HCT116 (cell line): ENCODE measurements at regions not wholly inside any gene's neighbourhood (a gene's known extent, or its start where the extent isn't known, plus 50 kb on each side); places are given as distances from the start of the nearest gene placed in this dataset.
"Not testable (repeated sequence)": the region's sequence is repeated elsewhere in the genome, so short reads cannot be mapped to it uniquely, and the experiment has no call there.

ENCODE experiments used
- ATAC-seq: fragments of 200-7000 bp; cut with Tn5 transposase; 2 replicates; pipeline ENCODE4 v1.9.1; 2020; ENCODE audit warnings: mild to moderate bottlenecking, moderate library complexity
- BruUV-seq: library from RNA; stranded (reverse); fragments of 400-500 nt; replicated peaks from 2 replicates; lab custom pipeline; 2021; lab: Mats Ljungman, UMichigan
- CTCF ChIA-PET: fragments of 300-600 bp; sonication (Branson Sonifier 250); formaldehyde crosslinking; loops from one replicate; lab custom pipeline; 2021; ENCODE audit warnings: antibody characterized with exemption; lab: Charles Lee
- POLR2A ChIA-PET: fragments of 300-600, 350-600 bp; sonication (Branson Sonifier 250); formaldehyde crosslinking; loops from one replicate; lab custom pipeline; 2021; ENCODE audit warnings: antibody characterized with exemption; lab: Charles Lee
- RAD21 ChIA-PET, 2 experiments: fragments of 300-600 bp; sonication (Branson Sonifier 250); formaldehyde crosslinking; loops; one replicate each; lab custom pipeline; 2023; ENCODE audit warnings: low total read pairs in 2 of 2; ENCODE audit not compliant: uncharacterized antibody in 2 of 2, unreplicated experiment in 2 of 2, low non-redundant PET in 1 of 2; lab: Charles Lee
- DNase-seq: peaks from one replicate; pipeline ENCODE4 v3.0.0-alpha.2; 2010; ENCODE audit warnings: low read depth, low spot score
- H2AFZ ChIP-seq: fragments of 200-600 bp; shearing (Covaris generic), sonication (generic); 2 replicates; pipeline ENCODE4 v1.6.1; 2017; ENCODE audit warnings: low read depth, mixed run types, mixed read lengths, antibody characterized with exemption, low read length; ENCODE audit not compliant: poor library complexity, severe bottlenecking
- H3K27ac ChIP-seq: 2 replicates; pipeline ENCODE4 v1.5.1; 2012; ENCODE audit warnings: low read depth, low read length
- H3K27me3 ChIP-seq: fragments of 200-600 bp; sonication (generic); 2 replicates; pipeline ENCODE4 v1.6.1; 2016; ENCODE audit warnings: mixed run types, low read length, mixed read lengths; ENCODE audit not compliant: insufficient read depth
- H3K36me3 ChIP-seq, 2 experiments: fragments of 200-500 bp in 1 of 2; fragments of 200-600 bp in 1 of 2; sonication (Bioruptor generic) in 1 of 2; sonication (generic) in 1 of 2; 2 replicates each; pipeline versions ENCODE4 v1.5.1 to v1.6.1; 2014 to 2016; ENCODE audit warnings: low read length in 2 of 2, inconsistent platforms in 1 of 2, mixed read lengths in 1 of 2, mixed run types in 1 of 2; ENCODE audit not compliant: insufficient read depth in 2 of 2, control insufficient read depth in 1 of 2
- H3K4me1 ChIP-seq, 2 experiments: fragments of 200-600 bp in 1 of 2; sonication (generic) in 1 of 2; 2 replicates each; pipeline versions ENCODE4 v1.5.1 to v1.6.1; 2012 to 2017; ENCODE audit warnings: low read length in 2 of 2, inconsistent platforms in 1 of 2, mild to moderate bottlenecking in 1 of 2, mixed read lengths in 1 of 2, mixed run types in 1 of 2, moderate library complexity in 1 of 2; ENCODE audit not compliant: insufficient read depth in 2 of 2, control insufficient read depth in 1 of 2
- H3K4me2 ChIP-seq: fragments of 200-600 bp; sonication (generic); 2 replicates; pipeline ENCODE4 v1.6.1; 2017; ENCODE audit warnings: mixed run types, low read length, mixed read lengths
- H3K4me3 ChIP-seq, 2 experiments: fragments of 200-600 bp in 1 of 2; sonication (generic) in 1 of 2; replicated peaks in 1 of 2; 2 replicates each; pipeline ENCODE4 v1.5.1; 2011 to 2016; ENCODE audit warnings: low read length in 2 of 2, control low read depth in 1 of 2, low read depth in 1 of 2, mild to moderate bottlenecking in 1 of 2, mixed read lengths in 1 of 2, mixed run types in 1 of 2
- H3K79me2 ChIP-seq: fragments of 200-600 bp; sonication (generic); 2 replicates; pipeline ENCODE4 v1.6.1; 2017; ENCODE audit warnings: mild to moderate bottlenecking, mixed run types, low read length, moderate library complexity, mixed read lengths; ENCODE audit not compliant: insufficient read depth
- H3K9ac ChIP-seq: fragments of 200-600 bp; sonication (generic); 2 replicates; pipeline ENCODE4 v1.6.1; 2016; ENCODE audit warnings: low read length, mixed read lengths
- H3K9me2 ChIP-seq: fragments of 200-600 bp; sonication (generic), shearing (Covaris generic); 2 replicates; pipeline ENCODE4 v1.6.1; 2017; ENCODE audit warnings: mixed run types, mild to moderate bottlenecking, moderate library complexity; ENCODE audit not compliant: insufficient read depth
- H3K9me3 ChIP-seq, 2 experiments: fragments of 200-500 bp in 1 of 2; fragments of 200-600 bp in 1 of 2; sonication (Bioruptor generic) in 1 of 2; sonication (generic) in 1 of 2; 2 replicates each; pipeline ENCODE4 v1.6.1; 2014 to 2017; ENCODE audit warnings: low read length in 2 of 2, mixed read lengths in 2 of 2, inconsistent platforms in 1 of 2, low read depth in 1 of 2, mild to moderate bottlenecking in 1 of 2, mixed run types in 1 of 2, moderate library complexity in 1 of 2; ENCODE audit not compliant: control insufficient read depth in 1 of 2, insufficient read depth in 1 of 2
- H4K20me1 ChIP-seq: fragments of 200-600 bp; sonication (generic), shearing (Covaris generic); 2 replicates; pipeline ENCODE4 v1.6.1; 2017; ENCODE audit warnings: mixed run types, mild to moderate bottlenecking, moderate library complexity; ENCODE audit not compliant: insufficient read depth
- intact Hi-C: fragments of 100-400 bp; cut with micrococcal nuclease; formaldehyde crosslinking; loops from 2 replicates; pipeline ENCODE4 v1.10.0; 2022

DNA sequence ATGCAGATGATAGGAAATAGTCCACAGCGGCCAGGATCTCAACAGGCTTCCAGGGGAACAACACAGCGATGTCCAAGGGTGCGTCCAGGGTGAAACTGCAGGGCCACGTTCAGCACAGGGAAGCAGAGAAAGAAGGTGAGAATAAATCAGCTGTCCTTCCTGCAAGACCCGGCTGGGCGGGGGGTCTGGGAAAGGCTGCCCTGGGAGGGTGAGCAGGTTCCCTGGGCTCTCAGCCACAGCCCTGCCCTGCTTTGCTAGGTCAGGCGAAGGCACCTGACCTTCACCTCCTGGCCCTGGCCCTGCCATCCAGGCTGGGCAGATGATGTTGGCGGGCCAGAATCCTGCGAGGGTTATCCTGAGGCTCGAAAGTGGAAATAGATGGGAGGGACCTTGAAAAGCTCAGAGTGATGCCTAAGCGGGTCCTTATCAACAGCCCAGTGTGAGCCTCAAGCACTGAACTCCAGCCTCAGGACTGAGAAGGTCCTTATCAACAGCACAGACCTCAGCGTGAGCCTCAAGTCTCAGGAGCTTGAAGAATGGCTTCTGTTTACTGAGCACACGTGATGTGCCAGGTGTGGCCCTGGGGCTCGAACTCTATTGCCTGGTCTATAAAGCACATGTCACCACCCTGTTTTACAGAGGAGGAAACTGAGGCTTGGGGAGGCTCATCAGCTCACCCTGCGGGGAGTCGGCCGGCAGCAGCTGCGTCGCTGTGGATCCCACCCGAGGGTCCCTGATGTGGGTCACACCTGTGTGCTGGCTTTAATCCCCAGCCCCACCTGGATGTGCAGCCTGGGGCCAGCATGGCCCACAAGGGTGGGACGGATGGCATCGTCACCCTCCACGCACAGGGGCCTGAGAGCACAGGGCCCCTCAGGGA lies 191.1 kb downstream of the BANP start:
- H3K4me2 ChIP-seq, H3K9me2 ChIP-seq, H3K27ac ChIP-seq, H2AFZ ChIP-seq, BruUV-seq, H3K36me3 ChIP-seq, CTCF ChIA-PET, H3K4me3 ChIP-seq, POLR2A ChIA-PET, H3K4me1 ChIP-seq, intact Hi-C loops, RAD21 ChIA-PET, H4K20me1 ChIP-seq, ATAC-seq, H3K27me3 ChIP-seq, H3K79me2 ChIP-seq, H3K9me3 ChIP-seq, H3K9ac ChIP-seq, DNase-seq: not testable (repeated sequence)

DNA sequence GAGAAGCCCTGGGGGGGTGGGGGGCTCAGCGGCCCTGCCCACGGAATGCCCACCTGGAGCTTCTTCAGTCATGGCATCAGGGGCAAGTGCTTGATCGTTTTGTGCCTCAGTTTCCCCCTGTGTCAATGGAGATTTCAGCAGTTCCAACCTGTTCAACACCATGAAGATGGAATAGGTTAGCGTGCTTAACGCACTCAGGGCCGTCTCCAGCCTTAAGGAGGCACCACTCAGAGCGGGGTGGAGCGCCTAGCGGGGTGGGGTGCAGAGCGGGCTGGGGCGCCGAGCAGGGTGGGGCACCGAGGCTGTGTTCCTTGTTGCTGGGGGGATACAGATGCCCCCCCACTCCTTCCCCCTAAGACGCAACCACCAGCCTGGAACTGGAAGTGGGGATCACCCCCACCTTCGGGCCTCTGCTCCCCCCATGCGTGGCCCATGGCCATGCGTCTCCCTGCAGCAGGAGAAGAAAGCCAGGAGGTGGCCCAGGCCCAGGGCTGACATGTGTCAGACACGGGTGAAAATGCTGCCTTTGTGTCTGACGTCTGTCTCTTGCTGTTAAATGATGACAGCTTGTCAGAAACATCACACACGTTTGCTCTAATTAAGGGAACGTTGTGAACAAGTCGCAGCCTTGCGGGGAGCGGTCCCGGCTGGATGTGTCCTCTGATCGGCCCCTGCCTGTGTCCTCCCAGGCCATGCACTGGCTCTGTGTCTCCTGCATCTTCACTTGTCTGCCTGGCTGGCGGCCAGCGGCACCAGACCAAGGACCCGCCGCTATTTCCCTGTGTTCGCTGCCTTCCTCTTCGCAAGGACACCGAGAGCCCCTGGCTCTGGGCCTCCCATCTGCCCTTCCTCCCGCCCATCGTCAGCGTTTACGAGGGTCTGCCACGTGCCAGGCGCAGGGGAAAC lies 192.1 kb downstream of the BANP start:
- H3K27me3 ChIP-seq, H2AFZ ChIP-seq, H3K9me3 ChIP-seq, H3K36me3 ChIP-seq, RAD21 ChIA-PET, H3K4me2 ChIP-seq, H4K20me1 ChIP-seq, H3K4me3 ChIP-seq, H3K9ac ChIP-seq, ATAC-seq, POLR2A ChIA-PET, H3K79me2 ChIP-seq, DNase-seq, H3K4me1 ChIP-seq, intact Hi-C loops, CTCF ChIA-PET, BruUV-seq, H3K27ac ChIP-seq, H3K9me2 ChIP-seq: not testable (repeated sequence)
